ENCODE measurements at regions not wholly inside any gene's neighbourhood (a gene's known extent, or its start where the extent isn't known, plus 50 kb on each side); places are given as distances from the start of the nearest gene placed in this dataset.

DNA sequence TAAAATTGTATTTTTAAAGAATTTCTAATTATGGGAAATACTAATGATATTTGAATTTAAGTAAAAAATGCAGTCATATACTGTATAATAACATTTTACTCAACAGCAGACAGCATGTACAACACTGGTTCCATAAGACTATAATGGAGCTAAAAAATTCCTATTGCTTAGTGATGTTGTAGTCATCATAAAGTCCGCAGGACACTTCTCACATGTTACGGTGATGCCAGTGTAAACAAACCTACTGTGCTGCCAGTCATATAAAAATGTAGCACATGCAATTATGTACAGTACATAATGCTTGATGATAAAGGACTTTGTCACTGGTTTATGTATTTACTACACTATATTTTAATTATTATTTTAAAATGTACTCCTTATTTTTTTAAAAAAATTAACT, 629.3 kb downstream of the IPMK start:
- TF ChIP-seq, protein P1, sequence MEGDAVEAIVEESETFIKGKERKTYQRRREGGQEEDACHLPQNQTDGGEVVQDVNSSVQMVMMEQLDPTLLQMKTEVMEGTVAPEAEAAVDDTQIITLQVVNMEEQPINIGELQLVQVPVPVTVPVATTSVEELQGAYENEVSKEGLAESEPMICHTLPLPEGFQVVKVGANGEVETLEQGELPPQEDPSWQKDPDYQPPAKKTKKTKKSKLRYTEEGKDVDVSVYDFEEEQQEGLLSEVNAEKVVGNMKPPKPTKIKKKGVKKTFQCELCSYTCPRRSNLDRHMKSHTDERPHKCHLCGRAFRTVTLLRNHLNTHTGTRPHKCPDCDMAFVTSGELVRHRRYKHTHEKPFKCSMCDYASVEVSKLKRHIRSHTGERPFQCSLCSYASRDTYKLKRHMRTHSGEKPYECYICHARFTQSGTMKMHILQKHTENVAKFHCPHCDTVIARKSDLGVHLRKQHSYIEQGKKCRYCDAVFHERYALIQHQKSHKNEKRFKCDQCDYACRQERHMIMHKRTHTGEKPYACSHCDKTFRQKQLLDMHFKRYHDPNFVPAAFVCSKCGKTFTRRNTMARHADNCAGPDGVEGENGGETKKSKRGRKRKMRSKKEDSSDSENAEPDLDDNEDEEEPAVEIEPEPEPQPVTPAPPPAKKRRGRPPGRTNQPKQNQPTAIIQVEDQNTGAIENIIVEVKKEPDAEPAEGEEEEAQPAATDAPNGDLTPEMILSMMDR (IDR thresholded peaks at IDR 0.05; ENCODE audit: low read depth, low read length), result no peak
- TF ChIP-seq EZH2phosphoT487 (IDR thresholded peaks at IDR 0.05; ENCODE audit: low read depth), result no peak

Data from OCI-LY3 (cell line).